B cell (primary cell): ENCODE measurements at regions not wholly inside any gene's neighbourhood (a gene's known extent, or its start where the extent isn't known, plus 50 kb on each side); places are given as distances from the start of the nearest gene placed in this dataset.

ENCODE experiments used
- ATAC-seq: fragments of 200-7000 bp; cut with Tn5 transposase; one replicate; pipeline ENCODE4 v1.10.0; 2021; ENCODE audit warnings: low read depth, mild to moderate bottlenecking, moderate number of reproducible peaks, moderate library complexity
- CTCF ChIA-PET: fragments of 350-600 bp; sonication (Branson Sonifier 250); formaldehyde crosslinking; loops from one replicate; lab custom pipeline; 2021; ENCODE audit warnings: antibody characterized with exemption, inconsistent platforms; lab: Charles Lee
- POLR2A ChIA-PET: fragments of 350-600 bp; sonication (Branson Sonifier 250); formaldehyde crosslinking; loops from one replicate; lab custom pipeline; 2021; ENCODE audit warnings: antibody characterized with exemption; lab: Charles Lee
- DNase-seq: peaks from one replicate; pipeline ENCODE4 v3.0.0; 2013
- H2AFZ ChIP-seq: 2 replicates; pipeline ENCODE4 v1.6.1; 2012; ENCODE audit warnings: mild to moderate bottlenecking, low read depth, low read length; ENCODE audit not compliant: insufficient read depth, poor library complexity, severe bottlenecking
- H3K27ac ChIP-seq, 2 donors: 1 replicate in 1 of 2; 2 replicates in 1 of 2; pipeline ENCODE4 v1.5.1; 2012 to 2013; ENCODE audit warnings: low read length in 2 of 2, mild to moderate bottlenecking in 2 of 2, moderate library complexity in 1 of 2
- H3K27me3 ChIP-seq, 4 experiments: fragments of 200-600 bp in 1 of 4; sonication (generic) in 1 of 4; replicated peaks in 1 of 4; 1 replicate in 2 of 4; 2 replicates in 2 of 4; pipeline versions ENCODE4 v1.6.1 to v1.7.0; 2013 to 2016; ENCODE audit warnings: low read length in 3 of 4, mild to moderate bottlenecking in 2 of 4, mixed read lengths in 1 of 4, moderate library complexity in 1 of 4; ENCODE audit not compliant: insufficient read depth in 4 of 4, control insufficient read depth in 3 of 4; ENCODE audit errors: control extremely low read depth in 1 of 4
- H3K36me3 ChIP-seq, 2 experiments: replicated peaks in 1 of 2; 1 replicate in 1 of 2; 2 replicates in 1 of 2; pipeline versions ENCODE4 v1.6.1 to v1.7.1; 2013; ENCODE audit warnings: low read length in 1 of 2; ENCODE audit not compliant: insufficient read depth in 2 of 2, control insufficient read depth in 1 of 2; ENCODE audit errors: control extremely low read depth in 1 of 2, extremely low read depth in 1 of 2
- H3K4me1 ChIP-seq, 2 donors: fragments of 200-600 bp in 1 of 2; sonication (generic) in 1 of 2; 1 replicate in 1 of 2; 2 replicates in 1 of 2; pipeline versions ENCODE4 v1.5.1 to v1.6.1; 2013 to 2017; ENCODE audit warnings: low read length in 2 of 2; ENCODE audit not compliant: control insufficient read depth in 2 of 2, insufficient read depth in 2 of 2
- H3K4me2 ChIP-seq: replicated peaks from 2 replicates; pipeline ENCODE3; 2012; ENCODE audit warnings: mild to moderate bottlenecking, low read depth, low read length; ENCODE audit not compliant: poor library complexity, severe bottlenecking
- H3K4me3 ChIP-seq, 5 experiments: fragments of 200-600 bp in 1 of 5; sonication (generic) in 1 of 5; 1 replicate in 3 of 5; 2 replicates in 2 of 5; pipeline versions ENCODE4 v1.5.1 to v1.7.0; 2011 to 2016; ENCODE audit warnings: low read length in 4 of 5, mild to moderate bottlenecking in 4 of 5, low read depth in 2 of 5, control low read depth in 1 of 5, moderate library complexity in 1 of 5; ENCODE audit not compliant: insufficient read depth in 1 of 5; ENCODE audit errors: control extremely low read depth in 1 of 5, extremely low read depth in 1 of 5
- H3K79me2 ChIP-seq: fragments of 200-600 bp; sonication (generic); one replicate; pipeline ENCODE4 v1.6.0; 2016; ENCODE audit warnings: low read length; ENCODE audit not compliant: control insufficient read depth, insufficient read depth
- H3K9ac ChIP-seq: fragments of 200-600 bp; sonication (generic); 2 replicates; pipeline ENCODE4 v1.6.1; 2017; ENCODE audit warnings: mild to moderate bottlenecking, low read length, moderate library complexity
- H3K9me3 ChIP-seq, 3 donors: one replicate each; pipeline versions ENCODE4 v1.6.1 to v1.7.1; 2013; ENCODE audit warnings: low read length in 2 of 3; ENCODE audit not compliant: control insufficient read depth in 2 of 3, insufficient read depth in 1 of 3; ENCODE audit errors: control extremely low read depth in 1 of 3
- H4K20me1 ChIP-seq: 2 replicates; pipeline ENCODE4 v1.6.0; 2012; ENCODE audit warnings: mild to moderate bottlenecking, low read length; ENCODE audit not compliant: insufficient read depth, control insufficient read depth, poor library complexity, severe bottlenecking
- H3K27ac Mint-ChIP-seq: one replicate; pipeline ENCODE4 v1.8.0; 2021; ENCODE audit warnings: mixed read lengths
- H3K27me3 Mint-ChIP-seq: one replicate; pipeline ENCODE4 v1.8.0; 2021; ENCODE audit warnings: mixed read lengths
- H3K4me1 Mint-ChIP-seq: one replicate; pipeline ENCODE4 v1.8.0; 2021; ENCODE audit warnings: mixed read lengths
- H3K4me3 Mint-ChIP-seq: one replicate; pipeline ENCODE4 v1.8.0; 2021; ENCODE audit warnings: mixed read lengths
- H3K9me3 Mint-ChIP-seq: one replicate; pipeline ENCODE4 v1.8.0; 2022; ENCODE audit warnings: mixed read lengths; ENCODE audit not compliant: insufficient read depth
- CTCF ChIP-seq: fragments of 200-600 bp; IDR thresholded peaks from one replicate; pipeline ENCODE4 v1.8.0; 2022; ENCODE audit warnings: antibody characterized with exemption, mild to moderate bottlenecking
- EZH2 ChIP-seq: IDR thresholded peaks from 2 replicates; pipeline ENCODE4 v1.6.1; 2012; ENCODE audit warnings: borderline replicate concordance, low read depth, mild to moderate bottlenecking, moderate library complexity, low read length; ENCODE audit not compliant: insufficient read depth, poor library complexity, severe bottlenecking
- WGBS: methylation state at CpG from one replicate; pipeline ENCODE4 v1.1.5; 2013; ENCODE audit warnings: missing lambda C conversion rate; ENCODE audit not compliant: insufficient coverage; 5-methylcytosine and 5-hydroxymethylcytosine counted together
- intact Hi-C: fragments of 100-400 bp; cut with micrococcal nuclease; formaldehyde crosslinking; loops from one replicate; pipeline ENCODE4 v1.10.0; 2022

GRCh38 chr1:118487091-118487490 is 302.1 kb upstream of the SPAG17 start:
- Histone ChIP-seq H3K9ac (no peak overlapping the region), H3K9me3 (no peaks in the 10 kb centered on the region), H3K79me2 (no peaks in the 10 kb centered on the region), H2AFZ (no peak overlapping the region), H3K4me2 (no peak overlapping the region), H4K20me1 (no peaks in the 10 kb centered on the region), H3K27ac (no peak overlapping the region), H3K36me3 (no peaks in the 10 kb centered on the region), H3K27me3 (peaks cover 0 to 3% (median 0%) of the 10 kb centered on the region in 4 experiments), H3K4me1 (no peaks in the 10 kb centered on the region), H3K4me3 (no peak overlapping the region)
- intact Hi-C loops, result no loop called here
- Mint-ChIP-seq H3K9me3 (no peaks in the 10 kb centered on the region), H3K4me1 (no peaks in the 10 kb centered on the region), H3K4me3 (no peak overlapping the region), H3K27me3 (peaks cover 5% of the 10 kb centered on the region), H3K27ac (no peak overlapping the region)
- WGBS, result 67% methylated on average over 4 of the region's 5 CpGs
- DNase-seq (no peak), ATAC-seq (no peak)
- ChIA-PET CTCF (no interaction called here), POLR2A (no interaction called here)
- TF ChIP-seq CTCF, result no peak
- TF ChIP-seq EZH2, result no peak

- H3K4me1 Mint-ChIP-seq, result no peaks in the 10 kb centered on the region
- Histone ChIP-seq H3K4me2 (no peak overlapping the region), H3K79me2 (no peaks in the 10 kb centered on the region), H3K9ac (no peak overlapping the region), H4K20me1 (no peaks in the 10 kb centered on the region), H3K36me3 (no peaks in the 10 kb centered on the region), H3K9me3 (no peaks in the 10 kb centered on the region), H3K4me3 (no peak overlapping the region), H3K27ac (no peak overlapping the region), H3K27me3 (peaks cover 0 to 3% (median 0%) of the 10 kb centered on the region in 4 experiments), H2AFZ (no peak overlapping the region), H3K4me1 (no peaks in the 10 kb centered on the region)
- 66% methylated on average over 5 of the region's 7 CpGs for WGBS
- DNase-seq (no peak), ATAC-seq (no peak)
- intact Hi-C loops, result no loop called here
- TF ChIP-seq EZH2 (no peak), CTCF (no peak)
- ChIA-PET POLR2A (no interaction called here), CTCF (no interaction called here)
- peaks cover 5% of the 10 kb centered on the region for H3K27me3 Mint-ChIP-seq
- no peak overlapping the region for H3K4me3 Mint-ChIP-seq
- no peak overlapping the region for H3K27ac Mint-ChIP-seq
- H3K9me3 Mint-ChIP-seq, result no peaks in the 10 kb centered on the region
Observed at GRCh38 chr1:118486199-118486598, 301.2 kb upstream of the SPAG17 start.
